Karpas-422 (cell line): ENCODE measurements at regions not wholly inside any gene's neighbourhood (a gene's known extent, or its start where the extent isn't known, plus 50 kb on each side); places are given as distances from the start of the nearest gene placed in this dataset.
A peak's percentile ranks its signal among the peaks of the same experiment; 100 is the strongest.

Source experiments
- DNase-seq: peaks from one replicate; pipeline ENCODE4 v3.0.0-alpha.2; 2015
- H2AFZ ChIP-seq: fragments of 200-600 bp; sonication (generic); 2 replicates; pipeline ENCODE4 v1.6.1; 2014; ENCODE audit warnings: antibody characterized with exemption, low read length, mixed read lengths
- H3K27ac ChIP-seq: fragments of 200-600 bp; sonication (generic); 2 replicates; pipeline ENCODE4 v1.5.1; 2014; ENCODE audit warnings: mild to moderate bottlenecking, low read length, moderate library complexity
- H3K27me3 ChIP-seq: fragments of 200-600 bp; sonication (generic); 2 replicates; pipeline ENCODE4 v1.6.1; 2014; ENCODE audit warnings: low read length, mixed read lengths
- H3K36me3 ChIP-seq: fragments of 200-600 bp; sonication (generic); 2 replicates; pipeline ENCODE4 v1.6.1; 2014; ENCODE audit warnings: low read length, mixed read lengths; ENCODE audit not compliant: insufficient read depth
- H3K4me1 ChIP-seq: fragments of 200-600 bp; sonication (generic); 2 replicates; pipeline ENCODE4 v1.6.1; 2014; ENCODE audit warnings: mild to moderate bottlenecking, low read length, mixed read lengths
- H3K4me2 ChIP-seq: fragments of 200-600 bp; sonication (generic); 2 replicates; pipeline ENCODE4 v1.6.1; 2014; ENCODE audit warnings: low read length, low read depth, mild to moderate bottlenecking; ENCODE audit not compliant: poor library complexity, severe bottlenecking
- H3K4me3 ChIP-seq: fragments of 200-600 bp; sonication (generic); 2 replicates; pipeline ENCODE4 v1.5.1; 2014; ENCODE audit warnings: mild to moderate bottlenecking, antibody characterized with exemption, low read length, mixed read lengths
- H3K79me2 ChIP-seq: fragments of 200-600 bp; sonication (generic); 2 replicates; pipeline ENCODE4 v1.6.1; 2014; ENCODE audit warnings: mild to moderate bottlenecking, low read length, mixed read lengths
- H3K9ac ChIP-seq: fragments of 200-600 bp; sonication (generic); 2 replicates; pipeline ENCODE4 v1.6.0; 2014; ENCODE audit warnings: low read length
- H3K9me2 ChIP-seq: fragments of 200-600 bp; sonication (generic), shearing (Covaris generic); replicated peaks from 2 replicates; pipeline ENCODE4 v1.6.0; 2014; ENCODE audit warnings: mild to moderate bottlenecking, low read length, moderate library complexity; ENCODE audit not compliant: insufficient read depth
- H3K9me3 ChIP-seq: fragments of 300-700, 200-600 bp; sonication (generic); 2 replicates; pipeline ENCODE4 v1.6.1; 2014; ENCODE audit warnings: low read length, mixed read lengths
- H4K20me1 ChIP-seq: fragments of 200-600 bp; sonication (generic); 2 replicates; pipeline ENCODE4 v1.6.1; 2014; ENCODE audit warnings: mild to moderate bottlenecking, antibody characterized with exemption, low read length, low read depth; ENCODE audit not compliant: insufficient read depth

DNA sequence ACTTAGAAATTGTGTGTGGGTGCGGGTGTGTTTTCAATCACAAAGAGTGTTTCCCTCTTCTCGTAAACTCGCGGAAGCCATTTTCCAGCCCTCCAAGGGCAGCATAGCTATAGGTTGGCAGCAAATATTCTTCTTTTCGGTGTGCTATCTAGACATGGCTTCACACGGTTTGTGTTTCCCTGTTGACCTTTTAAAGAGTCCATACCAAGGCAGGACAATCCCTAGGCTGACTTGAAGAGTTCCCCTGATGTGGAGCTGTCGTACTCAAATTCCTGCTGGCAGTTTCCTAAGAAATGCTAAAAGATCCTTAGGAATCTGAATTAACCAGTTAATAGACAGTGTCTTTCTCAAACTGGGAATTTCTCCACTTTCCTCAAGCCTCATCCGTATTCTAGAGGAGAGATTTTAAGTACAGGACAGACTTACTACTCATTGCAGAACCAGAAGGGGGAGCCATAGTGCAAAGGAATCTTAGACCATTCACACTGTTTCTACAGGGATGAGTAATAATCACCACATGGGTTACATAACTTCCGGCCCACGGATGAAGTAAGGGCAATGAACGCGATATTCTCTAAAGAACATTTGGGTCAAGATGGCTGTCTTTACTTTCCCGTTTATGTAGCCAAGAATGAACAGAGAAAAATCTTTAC lies 288.6 kb upstream of the ELAC2 start:
- Histone ChIP-seq H3K4me2 (no peak overlapping the region), H3K4me1 (no peaks in the 10 kb centered on the region), H3K27me3 (no peaks in the 10 kb centered on the region), H3K36me3 (no peaks in the 10 kb centered on the region), H3K4me3 (no peak overlapping the region), H3K9me2 (no peaks in the 10 kb centered on the region), H3K9me3 (no peaks in the 10 kb centered on the region), H3K9ac (no peak overlapping the region), H3K79me2 (no peaks in the 10 kb centered on the region), H2AFZ (no peak overlapping the region), H4K20me1 (no peaks in the 10 kb centered on the region), H3K27ac (no peak overlapping the region)
- DNase-seq, result peak; percentile 81

DNA sequence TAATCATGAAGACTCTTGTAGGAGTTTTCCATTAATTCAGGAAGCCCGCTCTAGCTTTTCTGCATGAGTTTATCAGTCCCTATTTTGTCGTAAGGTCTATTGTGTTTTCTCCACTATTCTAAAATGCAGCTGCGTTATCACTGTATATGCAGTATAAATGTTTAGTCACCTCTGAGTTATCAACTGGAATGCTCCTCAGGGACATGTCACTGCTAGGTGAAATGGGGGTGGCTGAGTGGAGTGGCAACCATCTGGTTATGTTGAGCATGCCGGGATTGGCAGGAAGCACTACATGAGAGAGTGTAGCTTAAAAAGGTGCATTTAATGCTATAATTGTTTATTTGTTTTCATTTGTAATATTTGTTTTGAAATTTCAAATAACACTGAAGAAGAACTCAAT lies 285.2 kb upstream of the ELAC2 start:
- no peak overlapping the region for H2AFZ ChIP-seq
- H3K9ac ChIP-seq, result no peak overlapping the region
- no peaks in the 10 kb centered on the region for H4K20me1 ChIP-seq
- DNase-seq, result no peak
- H3K4me2 ChIP-seq, result no peak overlapping the region
- H3K9me2 ChIP-seq, result no peaks in the 10 kb centered on the region
- H3K27ac ChIP-seq, result no peak overlapping the region
- no peak overlapping the region for H3K4me3 ChIP-seq
- no peaks in the 10 kb centered on the region for H3K79me2 ChIP-seq
- H3K27me3 ChIP-seq, result no peaks in the 10 kb centered on the region
- H3K9me3 ChIP-seq, result no peaks in the 10 kb centered on the region
- H3K4me1 ChIP-seq, result no peaks in the 10 kb centered on the region
- H3K36me3 ChIP-seq, result no peaks in the 10 kb centered on the region

- no peaks in the 10 kb centered on the region for H3K79me2 ChIP-seq
- no peak overlapping the region for H3K9ac ChIP-seq
- no peak overlapping the region for H2AFZ ChIP-seq
- H3K36me3 ChIP-seq, result no peaks in the 10 kb centered on the region
- no peak overlapping the region for H3K27ac ChIP-seq
- no peak overlapping the region for H3K4me3 ChIP-seq
- no peaks in the 10 kb centered on the region for H3K9me2 ChIP-seq
- no peaks in the 10 kb centered on the region for H3K4me1 ChIP-seq
- no peaks in the 10 kb centered on the region for H4K20me1 ChIP-seq
- H3K9me3 ChIP-seq, result no peaks in the 10 kb centered on the region
- DNase-seq, result no peak
- H3K4me2 ChIP-seq, result no peak overlapping the region
- no peaks in the 10 kb centered on the region for H3K27me3 ChIP-seq
Observed at GRCh38 chr17:13302419-13302818, 284.6 kb upstream of the ELAC2 start.

- Histone ChIP-seq H3K9ac (no peak overlapping the region), H3K9me2 (no peaks in the 10 kb centered on the region), H3K4me3 (no peak overlapping the region), H3K9me3 (no peaks in the 10 kb centered on the region), H3K36me3 (no peaks in the 10 kb centered on the region), H3K4me1 (no peaks in the 10 kb centered on the region), H4K20me1 (no peaks in the 10 kb centered on the region), H3K27ac (no peak overlapping the region), H3K27me3 (no peaks in the 10 kb centered on the region), H3K79me2 (no peaks in the 10 kb centered on the region), H3K4me2 (no peak overlapping the region), H2AFZ (no peak overlapping the region)
- no peak for DNase-seq
Observed at GRCh38 chr17:13297183-13297582, 279.4 kb upstream of the ELAC2 start.

- no peak for DNase-seq
- Histone ChIP-seq H3K9ac (no peak overlapping the region), H4K20me1 (no peaks in the 10 kb centered on the region), H3K9me2 (no peaks in the 10 kb centered on the region), H3K79me2 (no peaks in the 10 kb centered on the region), H3K4me3 (no peak overlapping the region), H2AFZ (no peak overlapping the region), H3K4me1 (no peaks in the 10 kb centered on the region), H3K4me2 (no peak overlapping the region), H3K9me3 (no peaks in the 10 kb centered on the region), H3K27ac (no peak overlapping the region), H3K27me3 (no peaks in the 10 kb centered on the region), H3K36me3 (no peaks in the 10 kb centered on the region)
Observed at GRCh38 chr17:13293421-13293820, 275.6 kb upstream of the ELAC2 start.

- Histone ChIP-seq H3K27me3 (no peaks in the 10 kb centered on the region), H3K4me3 (no peak overlapping the region), H3K4me1 (no peaks in the 10 kb centered on the region), H3K9me2 (no peaks in the 10 kb centered on the region), H3K4me2 (no peak overlapping the region), H2AFZ (no peak overlapping the region), H4K20me1 (no peaks in the 10 kb centered on the region), H3K36me3 (no peaks in the 10 kb centered on the region), H3K9me3 (no peaks in the 10 kb centered on the region), H3K27ac (no peak overlapping the region), H3K79me2 (no peaks in the 10 kb centered on the region), H3K9ac (no peak overlapping the region)
- DNase-seq, result no peak
Observed at GRCh38 chr17:13292291-13292690, 274.5 kb upstream of the ELAC2 start.

- DNase-seq, result no peak
- Histone ChIP-seq H3K9ac (no peak overlapping the region), H3K36me3 (no peaks in the 10 kb centered on the region), H3K4me1 (no peaks in the 10 kb centered on the region), H2AFZ (no peak overlapping the region), H3K9me3 (no peaks in the 10 kb centered on the region), H3K4me2 (no peak overlapping the region), H3K4me3 (no peak overlapping the region), H4K20me1 (no peaks in the 10 kb centered on the region), H3K79me2 (no peaks in the 10 kb centered on the region), H3K27me3 (no peaks in the 10 kb centered on the region), H3K27ac (no peak overlapping the region), H3K9me2 (no peaks in the 10 kb centered on the region)
Observed at GRCh38 chr17:13288248-13288647, 270.4 kb upstream of the ELAC2 start.

- Histone ChIP-seq H4K20me1 (no peaks in the 10 kb centered on the region), H3K9ac (no peak overlapping the region), H3K79me2 (no peaks in the 10 kb centered on the region), H3K9me3 (no peaks in the 10 kb centered on the region), H3K4me1 (no peaks in the 10 kb centered on the region), H3K9me2 (no peaks in the 10 kb centered on the region), H3K4me2 (no peak overlapping the region), H3K27ac (no peak overlapping the region), H3K4me3 (no peak overlapping the region), H2AFZ (no peak overlapping the region), H3K27me3 (no peaks in the 10 kb centered on the region), H3K36me3 (no peaks in the 10 kb centered on the region)
- no peak for DNase-seq
Observed at GRCh38 chr17:13287226-13287625, 269.4 kb upstream of the ELAC2 start.

DNA sequence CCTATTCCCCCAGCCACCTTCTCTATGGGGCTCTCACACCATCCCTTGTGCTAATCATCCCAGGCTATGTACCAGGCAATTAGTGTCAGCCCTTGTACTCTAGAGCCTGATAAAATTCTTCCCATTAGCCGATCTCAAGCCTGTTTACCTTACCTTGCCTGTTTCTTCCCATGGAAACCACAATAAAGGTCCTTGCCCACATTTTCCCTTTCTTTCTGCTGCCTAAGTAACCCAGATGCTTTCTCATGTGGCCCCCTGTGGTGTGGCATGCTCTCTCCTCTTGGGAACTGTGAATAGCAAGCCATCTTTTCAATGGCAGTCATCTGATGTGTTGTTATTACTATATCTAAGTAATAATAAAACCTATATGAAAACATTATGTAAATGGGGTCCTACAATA lies 265.8 kb upstream of the ELAC2 start:
- Histone ChIP-seq H3K4me2 (no peak overlapping the region), H3K36me3 (no peaks in the 10 kb centered on the region), H3K4me1 (no peaks in the 10 kb centered on the region)

More for the DNA sequence above, 265.8 kb upstream of the ELAC2 start:
- Histone ChIP-seq H3K27me3 (no peaks in the 10 kb centered on the region), H3K4me3 (no peak overlapping the region), H3K9me3 (no peaks in the 10 kb centered on the region), H3K9me2 (no peaks in the 10 kb centered on the region), H3K27ac (no peak overlapping the region), H3K79me2 (no peaks in the 10 kb centered on the region), H2AFZ (no peak overlapping the region), H4K20me1 (no peaks in the 10 kb centered on the region), H3K9ac (no peak overlapping the region)
- DNase-seq, result no peak
